Gastrocnemius medialis (tissue), 4 donors: ENCODE measurements at regions not wholly inside any gene's neighbourhood (a gene's known extent, or its start where the extent isn't known, plus 50 kb on each side); places are given as distances from the start of the nearest gene placed in this dataset.

ENCODE experiments used
- ATAC-seq, 2 donors: fragments of 150-250 bp; one replicate each; pipeline ENCODE4 v1.9.1; 2016
- DNase-seq, 2 donors: peaks; one replicate each; pipeline ENCODE4 v3.0.0-alpha.2; 2019
- H3K27ac ChIP-seq, 4 donors: fragments of 200-600 bp; sonication (generic); 1 replicate in 1 of 4; 2 replicates in 3 of 4; pipeline ENCODE4 v1.5.1; 2016 to 2018; ENCODE audit warnings: mild to moderate bottlenecking in 2 of 4, moderate library complexity in 1 of 4
- H3K27me3 ChIP-seq, 3 donors: fragments of 200-600 bp; sonication (generic) in 2 of 3; 1 replicate in 1 of 3; 2 replicates in 2 of 3; pipeline versions ENCODE4 v1.5.1 to v1.6.0; 2016 to 2019; ENCODE audit warnings: mild to moderate bottlenecking in 1 of 3, moderate library complexity in 1 of 3
- H3K36me3 ChIP-seq, 2 donors: fragments of 200-600 bp; sonication (generic) in 1 of 2; one replicate each; pipeline ENCODE4 v1.5.1; 2017 to 2018
- H3K4me1 ChIP-seq, 2 donors: fragments of 200-600 bp; sonication (generic) in 1 of 2; one replicate each; pipeline ENCODE4 v1.5.1; 2016 to 2017; ENCODE audit warnings: mild to moderate bottlenecking in 2 of 2
- H3K4me3 ChIP-seq, 4 donors: fragments of 200-600 bp; sonication (generic) in 3 of 4; 1 replicate in 1 of 4; 2 replicates in 3 of 4; pipeline ENCODE4 v1.5.1; 2016 to 2019; ENCODE audit warnings: mild to moderate bottlenecking in 2 of 4
- H3K9me3 ChIP-seq, 3 donors: fragments of 200-600 bp; sonication (generic) in 2 of 3; 1 replicate in 1 of 3; 2 replicates in 2 of 3; pipeline ENCODE4 v1.5.1; 2016 to 2019
- POLR2A ChIP-seq, 2 donors: fragments of 450-650 bp; IDR thresholded peaks; one replicate each; pipeline ENCODE4 v1.6.1; 2017; ENCODE audit warnings: antibody characterized with exemption in 2 of 2, mild to moderate bottlenecking in 2 of 2, moderate library complexity in 2 of 2
- in situ Hi-C, 4 donors: fragments of 200-750 bp; cut with MboI; loops; one replicate each; pipeline versions ENCODE4 v1.15.0 to v1.8.0; 2017; ENCODE audit warnings: low sequenced_read_pairs in 4 of 4
- intact Hi-C: fragments of 100-400 bp; cut with DNase I; formaldehyde crosslinking; loops from one replicate; pipeline ENCODE4 v1.15.1; 2023; ENCODE audit warnings: low total_unique reads
- TF ChIP-seq, protein P1 (sequence below), 5 experiments: fragments of 450-650 bp in 3 of 5; fragments of 200-600 bp in 2 of 5; sonication (generic) in 2 of 5; IDR thresholded peaks in 4 of 5; conservative IDR thresholded peaks in 1 of 5; 1 replicate in 4 of 5; 2 replicates in 1 of 5; pipeline ENCODE4 v1.5.1; 2016 to 2019; ENCODE audit warnings: antibody characterized with exemption in 5 of 5, mild to moderate bottlenecking in 3 of 5, moderate library complexity in 3 of 5

DNA sequence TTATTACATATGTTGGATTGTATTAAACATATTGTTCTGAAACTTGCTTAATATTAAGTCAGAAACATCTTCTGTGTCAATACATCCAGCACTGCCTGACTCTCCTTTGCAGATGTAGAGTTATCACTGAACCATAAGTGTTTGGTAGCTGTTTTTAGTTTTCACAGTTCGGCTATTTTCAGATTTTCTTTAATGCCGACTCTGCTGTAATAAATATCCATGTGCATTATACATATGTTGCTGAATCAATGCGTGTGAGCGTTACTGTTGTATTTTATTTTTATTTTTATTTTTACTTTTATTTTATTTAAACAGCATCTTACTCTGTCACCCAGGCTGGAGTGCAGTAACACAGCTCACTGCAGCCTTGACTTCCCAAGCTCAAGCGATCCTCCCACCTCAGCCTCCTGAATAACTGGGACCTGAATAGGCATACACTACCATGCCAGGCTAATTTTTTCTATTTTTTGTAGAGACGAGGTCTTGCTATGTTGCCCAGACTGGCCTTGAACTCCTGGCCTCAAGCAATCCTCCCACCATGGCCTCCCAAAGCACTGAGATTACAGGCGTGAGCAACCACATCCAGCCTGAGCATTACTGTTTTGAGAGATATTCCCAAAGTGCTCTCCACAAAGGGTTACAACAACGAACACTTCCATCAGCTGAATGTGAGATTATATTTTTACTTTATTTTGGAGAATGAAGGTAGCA is 50.7 kb upstream of the NOCT start:
- Histone ChIP-seq H3K4me3 (no peak overlapping the region), H3K4me1 (no peaks in the 10 kb centered on the region), H3K36me3 (no peaks in the 10 kb centered on the region), H3K9me3 (no peaks in the 10 kb centered on the region), H3K27me3 (no peaks in the 10 kb centered on the region), H3K27ac (no peak overlapping the region)
- TF ChIP-seq, protein P1, sequence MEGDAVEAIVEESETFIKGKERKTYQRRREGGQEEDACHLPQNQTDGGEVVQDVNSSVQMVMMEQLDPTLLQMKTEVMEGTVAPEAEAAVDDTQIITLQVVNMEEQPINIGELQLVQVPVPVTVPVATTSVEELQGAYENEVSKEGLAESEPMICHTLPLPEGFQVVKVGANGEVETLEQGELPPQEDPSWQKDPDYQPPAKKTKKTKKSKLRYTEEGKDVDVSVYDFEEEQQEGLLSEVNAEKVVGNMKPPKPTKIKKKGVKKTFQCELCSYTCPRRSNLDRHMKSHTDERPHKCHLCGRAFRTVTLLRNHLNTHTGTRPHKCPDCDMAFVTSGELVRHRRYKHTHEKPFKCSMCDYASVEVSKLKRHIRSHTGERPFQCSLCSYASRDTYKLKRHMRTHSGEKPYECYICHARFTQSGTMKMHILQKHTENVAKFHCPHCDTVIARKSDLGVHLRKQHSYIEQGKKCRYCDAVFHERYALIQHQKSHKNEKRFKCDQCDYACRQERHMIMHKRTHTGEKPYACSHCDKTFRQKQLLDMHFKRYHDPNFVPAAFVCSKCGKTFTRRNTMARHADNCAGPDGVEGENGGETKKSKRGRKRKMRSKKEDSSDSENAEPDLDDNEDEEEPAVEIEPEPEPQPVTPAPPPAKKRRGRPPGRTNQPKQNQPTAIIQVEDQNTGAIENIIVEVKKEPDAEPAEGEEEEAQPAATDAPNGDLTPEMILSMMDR (IDR thresholded peaks at IDR 0.05 in 4 of 5, conservative IDR thresholded peaks at IDR 0.05 in 1 of 5), result no peak
- no peak for TF ChIP-seq POLR2A (IDR thresholded peaks at IDR 0.05)
- DNase-seq, result no peak
- no peak for ATAC-seq
- in situ Hi-C loops (no loop called here), intact Hi-C loops (no loop called here)

GRCh38 chr4:138963412-138963811 is 52.2 kb upstream of the NOCT start:
- intact Hi-C loops, result no loop called here
- TF ChIP-seq, protein P1 (IDR thresholded peaks at IDR 0.05 in 4 of 5, conservative IDR thresholded peaks at IDR 0.05 in 1 of 5), result no peak
- no peak for TF ChIP-seq POLR2A (IDR thresholded peaks at IDR 0.05)
- Histone ChIP-seq H3K4me1 (no peaks in the 10 kb centered on the region), H3K9me3 (no peaks in the 10 kb centered on the region), H3K36me3 (no peaks in the 10 kb centered on the region), H3K4me3 (no peak overlapping the region), H3K27me3 (no peaks in the 10 kb centered on the region), H3K27ac (no peak overlapping the region)
- DNase-seq (no peak), ATAC-seq (no peak)
- in situ Hi-C loops, result no loop called here

GRCh38 chr4:138961664-138962063 is 53.9 kb upstream of the NOCT start:
- no peaks in the 10 kb centered on the region for H3K36me3 ChIP-seq
- in situ Hi-C loops, result no loop called here
- TF ChIP-seq, protein P1 (IDR thresholded peaks at IDR 0.05 in 4 of 5, conservative IDR thresholded peaks at IDR 0.05 in 1 of 5), result no peak
- no peak for TF ChIP-seq POLR2A (IDR thresholded peaks at IDR 0.05)
- no peaks in the 10 kb centered on the region for H3K27me3 ChIP-seq
- DNase-seq (no peak), ATAC-seq (no peak)
- intact Hi-C loops, result no loop called here
- H3K4me3 ChIP-seq, result no peak overlapping the region
- peak overlapping the region in 1 of 4 donors; percentile 35 for H3K27ac ChIP-seq
- no peaks in the 10 kb centered on the region for H3K4me1 ChIP-seq
- H3K9me3 ChIP-seq, result no peaks in the 10 kb centered on the region

GRCh38 chr4:138961129-138961528 is 54.5 kb upstream of the NOCT start:
- Histone ChIP-seq H3K9me3 (no peaks in the 10 kb centered on the region), H3K4me3 (no peak overlapping the region), H3K36me3 (no peaks in the 10 kb centered on the region), H3K27me3 (no peaks in the 10 kb centered on the region), H3K27ac (peak overlapping the region in 1 of 4 donors; percentile 35), H3K4me1 (no peaks in the 10 kb centered on the region)
- TF ChIP-seq, protein P1 (IDR thresholded peaks at IDR 0.05 in 4 of 5, conservative IDR thresholded peaks at IDR 0.05 in 1 of 5), result no peak
- no peak for TF ChIP-seq POLR2A (IDR thresholded peaks at IDR 0.05)
- intact Hi-C loops (no loop called here), in situ Hi-C loops (no loop called here)
- no peak for DNase-seq
- no peak for ATAC-seq
